ENCODE measurements at regions not wholly inside any gene's neighbourhood (a gene's known extent, or its start where the extent isn't known, plus 50 kb on each side); places are given as distances from the start of the nearest gene placed in this dataset.

- TF ChIP-seq ZNF142 (CRISPR knock-in tag; IDR thresholded peaks at IDR 0.05) (no peak), RNF219 (CRISPR knock-in tag; IDR thresholded peaks at IDR 0.05) (no peak), PAXIP1 (CRISPR knock-in tag; conservative IDR thresholded peaks at IDR 0.05) (peak; percentile 78), ZNF782 (CRISPR knock-in tag; IDR thresholded peaks at IDR 0.05; ENCODE audit: borderline replicate concordance) (no peak), ZNF274 (CRISPR knock-in tag; IDR thresholded peaks at IDR 0.05) (0 out of 2 replicates have a peak, but pooled peaks have one; percentile 76), NFIB (CRISPR knock-in tag; IDR thresholded peaks at IDR 0.05; ENCODE audit: borderline replicate concordance) (no peak), RARG (CRISPR knock-in tag; IDR thresholded peaks at IDR 0.05; ENCODE audit: low read depth) (no peak)
These were observed 112.7 kb upstream of the EGLN3 start (continued) for GRCh38 chr14:34063470-34064164.

All from HepG2 (cell line).